Memory B cell (primary cell): ENCODE measurements at regions not wholly inside any gene's neighbourhood (a gene's known extent, or its start where the extent isn't known, plus 50 kb on each side); places are given as distances from the start of the nearest gene placed in this dataset.
"Not testable (repeated sequence)": the region's sequence is repeated elsewhere in the genome, so short reads cannot be mapped to it uniquely, and the experiment has no call there.

Experiments used
- ATAC-seq: fragments of 150-1000 bp; cut with Tn5 transposase; 2 replicates; pipeline ENCODE4 v1.10.0; 2021; ENCODE audit warnings: low read depth, mild to moderate bottlenecking, moderate library complexity
- DNase-seq, 2 donors: peaks; one replicate each; pipeline ENCODE4 v3.0.0; 2022; ENCODE audit warnings: low spot score in 2 of 2
- H3K27ac Mint-ChIP-seq: one replicate; pipeline ENCODE4 v1.8.0; 2022; ENCODE audit warnings: mild to moderate bottlenecking, moderate library complexity, mixed read lengths
- H3K27me3 Mint-ChIP-seq: one replicate; pipeline ENCODE4 v1.8.0; 2022; ENCODE audit warnings: mixed read lengths
- H3K36me3 Mint-ChIP-seq: one replicate; pipeline ENCODE4 v1.8.0; 2022; ENCODE audit warnings: mild to moderate bottlenecking, mixed read lengths
- H3K4me1 Mint-ChIP-seq: one replicate; pipeline ENCODE4 v1.8.0; 2022; ENCODE audit warnings: mixed read lengths
- H3K4me3 Mint-ChIP-seq: one replicate; pipeline ENCODE4 v1.8.0; 2022; ENCODE audit warnings: mild to moderate bottlenecking, moderate library complexity, mixed read lengths
- H3K9me3 Mint-ChIP-seq: one replicate; pipeline ENCODE4 v1.8.0; 2022; ENCODE audit warnings: mixed read lengths

GRCh38 chr14:86946446-86946845 lies 1046.5 kb downstream of the GALC start:
- Mint-ChIP-seq H3K27me3 (no peaks in the 10 kb centered on the region), H3K27ac (no peak overlapping the region), H3K4me3 (no peak overlapping the region), H3K4me1 (no peaks in the 10 kb centered on the region), H3K9me3 (peaks cover 8% of the 10 kb centered on the region), H3K36me3 (no peaks in the 10 kb centered on the region)
- DNase-seq, result no peak
- no peak for ATAC-seq

- Mint-ChIP-seq H3K27me3 (no peaks in the 10 kb centered on the region), H3K27ac (no peak overlapping the region), H3K36me3 (no peaks in the 10 kb centered on the region), H3K4me1 (no peaks in the 10 kb centered on the region), H3K9me3 (peaks cover 6% of the 10 kb centered on the region), H3K4me3 (no peak overlapping the region)
- no peak for DNase-seq
- no peak for ATAC-seq
These were observed 1048.5 kb downstream of the GALC start for GRCh38 chr14:86944434-86944833.

- Mint-ChIP-seq H3K9me3 (peaks cover 7% of the 10 kb centered on the region), H3K4me1 (no peaks in the 10 kb centered on the region), H3K27me3 (no peaks in the 10 kb centered on the region), H3K36me3 (no peaks in the 10 kb centered on the region), H3K4me3 (no peak overlapping the region), H3K27ac (no peak overlapping the region)
- ATAC-seq (no peak), DNase-seq (no peak)
These were observed 1049.3 kb downstream of the GALC start for GRCh38 chr14:86943391-86944365.

DNA sequence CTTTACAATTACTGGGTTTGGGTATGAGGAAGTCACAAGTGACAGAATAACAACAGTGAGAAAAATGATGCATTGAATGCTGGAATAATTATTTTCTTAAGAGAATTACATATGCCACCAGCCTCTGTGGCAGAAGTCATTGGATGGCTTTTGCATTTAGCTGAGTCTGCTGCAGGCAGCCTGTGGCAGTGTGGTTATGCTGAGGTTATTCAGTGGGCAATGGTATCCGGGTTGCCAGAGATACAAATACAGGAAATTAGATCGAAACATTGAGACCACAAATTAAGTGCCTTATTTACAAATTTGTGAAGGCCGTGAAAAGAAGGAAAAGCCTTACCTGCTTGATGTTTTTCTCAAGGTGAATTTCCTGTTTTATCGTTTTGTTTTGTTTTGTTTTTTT lies 1050.0 kb downstream of the GALC start:
- Mint-ChIP-seq H3K9me3 (peaks cover 7% of the 10 kb centered on the region), H3K36me3 (no peaks in the 10 kb centered on the region), H3K4me1 (no peaks in the 10 kb centered on the region), H3K4me3 (no peak overlapping the region), H3K27ac (no peak overlapping the region), H3K27me3 (no peaks in the 10 kb centered on the region)
- ATAC-seq (no peak), DNase-seq (no peak)

GRCh38 chr14:86940106-86940505 lies 1052.9 kb downstream of the GALC start:
- H3K27ac Mint-ChIP-seq, result no peak overlapping the region
- H3K4me1 Mint-ChIP-seq, result no peaks in the 10 kb centered on the region
- ATAC-seq, result no peak
- no peaks in the 10 kb centered on the region for H3K27me3 Mint-ChIP-seq
- peaks cover 6% of the 10 kb centered on the region for H3K9me3 Mint-ChIP-seq
- no peak for DNase-seq
- H3K4me3 Mint-ChIP-seq, result no peak overlapping the region
- H3K36me3 Mint-ChIP-seq, result no peaks in the 10 kb centered on the region

DNA sequence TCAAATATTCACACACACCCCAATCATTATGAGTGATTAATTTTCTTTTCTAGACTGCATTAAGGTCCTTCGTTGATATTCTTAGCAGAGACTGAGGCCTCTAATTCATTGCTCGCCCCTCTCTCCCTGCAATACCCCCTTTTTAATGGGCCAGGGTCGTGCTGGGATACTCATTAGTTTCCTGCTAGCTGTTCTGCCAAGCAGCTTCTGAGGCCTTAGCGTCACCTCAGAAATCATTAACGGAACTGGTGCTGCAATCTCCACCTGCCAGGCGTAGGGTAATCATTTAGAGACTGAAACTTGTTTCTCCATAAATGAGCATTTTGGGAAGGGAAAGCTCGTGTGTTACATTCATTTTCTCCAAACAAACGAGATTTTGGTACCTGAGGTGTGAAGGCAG lies 1054.7 kb downstream of the GALC start:
- H3K4me1 Mint-ChIP-seq, result no peaks in the 10 kb centered on the region
- no peak for DNase-seq
- peaks cover 3% of the 10 kb centered on the region for H3K9me3 Mint-ChIP-seq
- ATAC-seq, result no peak
- no peak overlapping the region for H3K4me3 Mint-ChIP-seq
- no peaks in the 10 kb centered on the region for H3K36me3 Mint-ChIP-seq
- H3K27me3 Mint-ChIP-seq, result no peaks in the 10 kb centered on the region
- no peak overlapping the region for H3K27ac Mint-ChIP-seq

DNA sequence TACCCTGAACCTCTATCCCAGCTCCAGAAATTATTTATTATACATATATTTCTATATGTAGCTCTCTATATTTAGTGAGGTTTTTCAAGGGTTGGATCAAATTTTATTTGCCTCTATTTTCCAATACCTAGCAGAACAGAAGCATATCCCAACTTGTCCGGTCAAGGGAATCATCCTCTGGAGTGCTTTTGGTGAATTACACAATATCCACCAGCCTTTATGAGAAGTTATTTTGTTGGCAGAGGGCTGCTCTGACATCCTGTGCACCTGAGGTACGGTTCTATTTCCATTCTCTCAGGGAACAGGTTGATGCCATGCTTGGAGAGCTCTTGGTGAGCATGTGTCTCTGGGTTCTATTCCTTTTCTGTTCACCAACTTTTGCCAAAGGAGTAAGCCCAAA lies 1056.4 kb downstream of the GALC start:
- no peaks in the 10 kb centered on the region for H3K36me3 Mint-ChIP-seq
- H3K27me3 Mint-ChIP-seq, result no peaks in the 10 kb centered on the region
- ATAC-seq (no peak), DNase-seq (no peak)
- H3K9me3 Mint-ChIP-seq, result peaks cover 3% of the 10 kb centered on the region
- no peaks in the 10 kb centered on the region for H3K4me1 Mint-ChIP-seq
- no peak overlapping the region for H3K4me3 Mint-ChIP-seq
- H3K27ac Mint-ChIP-seq, result no peak overlapping the region

DNA sequence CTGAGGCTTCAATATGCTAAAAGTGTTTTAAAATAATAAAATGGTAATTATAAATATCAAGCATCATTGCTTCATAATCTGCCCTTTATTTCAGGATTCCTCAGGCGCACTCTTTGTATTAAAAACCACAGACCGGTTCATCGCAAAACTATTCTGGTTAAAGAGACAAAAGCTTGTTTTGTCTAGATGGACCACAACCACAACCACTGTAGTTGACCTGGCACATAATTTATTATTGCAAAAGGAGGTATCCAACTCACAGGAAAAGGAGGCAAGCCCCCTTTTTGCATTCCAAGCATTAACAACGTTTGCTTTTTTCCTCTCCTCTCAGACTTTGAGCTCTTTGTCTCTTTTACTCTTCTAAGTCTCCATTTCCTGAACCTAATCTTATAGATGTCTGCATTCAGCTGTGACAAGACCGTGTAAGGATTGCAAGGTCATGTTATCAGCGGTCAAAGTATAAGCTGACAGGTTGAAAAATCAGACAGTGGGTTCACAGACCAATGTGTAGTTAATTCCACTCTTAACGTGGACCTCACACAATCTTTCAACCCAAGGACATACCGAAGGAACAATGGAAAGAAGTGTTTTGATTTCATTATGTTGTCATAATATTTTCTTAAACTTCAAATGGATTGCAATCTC lies 1057.6 kb downstream of the GALC start:
- Mint-ChIP-seq H3K36me3 (no peaks in the 10 kb centered on the region), H3K9me3 (peaks cover 3% of the 10 kb centered on the region), H3K4me3 (no peak overlapping the region), H3K4me1 (no peaks in the 10 kb centered on the region), H3K27ac (no peak overlapping the region), H3K27me3 (no peaks in the 10 kb centered on the region)
- DNase-seq (no peak), ATAC-seq (no peak)

- H3K4me1 Mint-ChIP-seq, result no peaks in the 10 kb centered on the region
- H3K4me3 Mint-ChIP-seq, result no peak overlapping the region
- DNase-seq, result no peak
- H3K36me3 Mint-ChIP-seq, result no peaks in the 10 kb centered on the region
- H3K9me3 Mint-ChIP-seq, result peaks cover 3% of the 10 kb centered on the region
- H3K27me3 Mint-ChIP-seq, result no peaks in the 10 kb centered on the region
- ATAC-seq, result no peak
- no peak overlapping the region for H3K27ac Mint-ChIP-seq
These were observed 1058.9 kb downstream of the GALC start for GRCh38 chr14:86933958-86934595.

- H3K27ac Mint-ChIP-seq, result no peak overlapping the region
- H3K4me1 Mint-ChIP-seq, result no peaks in the 10 kb centered on the region
- no peak for ATAC-seq
- no peaks in the 10 kb centered on the region for H3K27me3 Mint-ChIP-seq
- peaks cover 2% of the 10 kb centered on the region for H3K9me3 Mint-ChIP-seq
- no peak for DNase-seq
- no peak overlapping the region for H3K4me3 Mint-ChIP-seq
- H3K36me3 Mint-ChIP-seq, result no peaks in the 10 kb centered on the region
These were observed 1059.5 kb downstream of the GALC start for GRCh38 chr14:86933460-86933859.

GRCh38 chr14:86915406-86915805 lies 1077.6 kb downstream of the GALC start:
- H3K27ac Mint-ChIP-seq, result no peak overlapping the region
- no peaks in the 10 kb centered on the region for H3K4me1 Mint-ChIP-seq
- ATAC-seq (no peak), DNase-seq (no peak)
- no peaks in the 10 kb centered on the region for H3K27me3 Mint-ChIP-seq
- H3K4me3 Mint-ChIP-seq, result no peak overlapping the region
- no peaks in the 10 kb centered on the region for H3K36me3 Mint-ChIP-seq
- peaks cover 2% of the 10 kb centered on the region for H3K9me3 Mint-ChIP-seq

DNA sequence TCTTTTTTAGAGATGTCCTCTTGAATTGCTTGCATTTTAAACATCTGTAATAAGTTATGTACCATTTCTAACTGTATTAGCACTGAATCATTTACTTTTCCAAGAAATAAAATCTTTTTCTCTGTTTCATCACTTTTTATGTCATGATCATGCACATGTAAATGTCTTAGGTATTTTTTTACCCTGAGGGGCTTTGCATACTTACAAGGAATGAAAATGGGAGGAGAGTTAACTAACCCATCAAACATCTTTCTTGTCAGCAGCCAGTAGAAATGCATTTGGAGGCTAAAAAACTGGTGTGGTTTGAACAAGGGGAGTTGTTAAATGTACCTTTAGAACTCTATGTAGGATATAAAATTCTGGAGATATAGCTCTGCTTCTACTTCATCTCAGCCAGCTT lies 1080.3 kb downstream of the GALC start:
- Mint-ChIP-seq H3K4me1 (no peaks in the 10 kb centered on the region), H3K4me3 (no peak overlapping the region), H3K27ac (no peak overlapping the region), H3K36me3 (no peaks in the 10 kb centered on the region), H3K9me3 (no peaks in the 10 kb centered on the region), H3K27me3 (no peaks in the 10 kb centered on the region)
- ATAC-seq (no peak), DNase-seq (no peak)

DNA sequence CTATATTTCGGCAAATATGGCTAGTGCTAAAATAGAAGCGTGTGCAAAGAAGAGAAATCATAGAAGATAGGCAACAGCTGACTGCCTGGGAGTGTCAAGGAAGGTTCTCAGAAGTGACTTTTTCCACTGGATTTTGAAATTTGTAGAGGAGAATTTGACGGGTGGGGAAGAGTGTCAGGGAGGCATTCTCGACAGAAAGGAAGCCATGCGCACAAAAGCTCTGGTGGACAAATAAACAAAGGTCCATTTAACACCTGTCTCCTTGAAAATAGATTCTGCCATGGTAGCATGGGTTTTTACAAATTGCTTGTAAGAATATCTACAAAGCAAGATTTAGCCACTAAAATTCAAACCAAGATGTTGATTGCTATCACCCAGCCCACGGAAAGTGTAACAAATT lies 1081.5 kb downstream of the GALC start:
- Mint-ChIP-seq H3K36me3 (no peaks in the 10 kb centered on the region), H3K4me1 (no peaks in the 10 kb centered on the region), H3K9me3 (no peaks in the 10 kb centered on the region), H3K27ac (no peak overlapping the region), H3K27me3 (no peaks in the 10 kb centered on the region), H3K4me3 (no peak overlapping the region)
- ATAC-seq (no peak), DNase-seq (no peak)

- not testable (repeated sequence) for H3K4me3 Mint-ChIP-seq, H3K9me3 Mint-ChIP-seq, H3K27me3 Mint-ChIP-seq, DNase-seq, H3K27ac Mint-ChIP-seq, H3K36me3 Mint-ChIP-seq, H3K4me1 Mint-ChIP-seq, ATAC-seq
These were observed 1087.5 kb downstream of the GALC start for GRCh38 chr14:86905386-86905926.
